ENCODE measurements at regions not wholly inside any gene's neighbourhood (a gene's known extent, or its start where the extent isn't known, plus 50 kb on each side); places are given as distances from the start of the nearest gene placed in this dataset.

DNA sequence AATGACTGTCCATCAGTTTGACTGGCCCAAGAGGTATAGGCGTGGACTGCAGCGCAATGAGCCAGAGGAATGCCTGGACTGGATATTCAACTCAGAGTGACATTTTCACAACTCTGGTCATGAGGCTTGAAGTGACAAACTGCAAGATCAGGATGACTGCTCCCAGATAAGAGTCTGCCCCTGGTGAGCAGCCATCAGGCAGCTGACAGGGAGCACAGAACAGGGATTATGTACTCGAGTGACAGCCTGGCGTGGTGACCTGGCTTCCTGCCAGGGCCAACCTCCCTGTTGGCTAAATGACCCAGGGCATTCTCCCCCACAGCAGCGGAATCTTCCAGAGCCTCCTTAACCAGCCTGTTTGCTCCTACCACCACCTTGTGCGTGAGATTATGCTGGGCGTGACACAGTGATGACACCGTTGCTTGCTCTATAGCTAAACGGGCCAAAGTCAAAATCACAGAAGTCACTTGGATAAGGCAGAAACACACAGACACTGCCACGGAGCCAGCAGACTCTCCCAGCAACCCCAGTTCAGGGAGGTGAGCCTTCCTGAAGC lies 209.1 kb upstream of the JARID2 start:
- H3K27me3 ChIP-seq (ENCODE audit: insufficient read depth, low read length): no peaks in the 10 kb centered on the region
- no peak overlapping the region for H3K27ac ChIP-seq (ENCODE audit: low read depth, low read length)
- H3K9ac ChIP-seq (ENCODE audit: low read length): no peak overlapping the region
- ChIA-PET CTCF (no interaction called here), POLR2A (no interaction called here), RAD21 (ENCODE audit: low non-redundant PET in 1 of 2, low total read pairs in 2 of 2, uncharacterized antibody in 2 of 2, unreplicated experiment in 2 of 2) (no interaction called here)
- no peaks in the 10 kb centered on the region for H4K20me1 ChIP-seq (ENCODE audit: insufficient read depth)
- BruUV-seq (replicated peaks): no TSS peak
- H3K79me2 ChIP-seq (ENCODE audit: insufficient read depth, low read length): no peaks in the 10 kb centered on the region
- H3K4me2 ChIP-seq (ENCODE audit: low read length): no peak overlapping the region
- H3K9me3 ChIP-seq (ENCODE audit: control insufficient read depth in 1 of 2, insufficient read depth in 1 of 2, low read depth in 1 of 2, low read length in 2 of 2): no peaks in the 10 kb centered on the region
- H3K36me3 ChIP-seq (ENCODE audit: control insufficient read depth in 1 of 2, insufficient read depth in 2 of 2, low read length in 2 of 2): no peaks in the 10 kb centered on the region
- DNase-seq (ENCODE audit: low read depth, low spot score): no peak
- no peak overlapping the region for H3K4me3 ChIP-seq (replicated peaks in 1 of 2; ENCODE audit: low read depth in 1 of 2, low read length in 2 of 2)
- peak; percentile 27 for ATAC-seq
- intact Hi-C loops (cut with micrococcal nuclease): no loop called here
- H3K4me1 ChIP-seq (ENCODE audit: control insufficient read depth in 1 of 2, insufficient read depth in 2 of 2, low read length in 2 of 2): peaks cover 6 to 7% of the 10 kb centered on the region in 2 experiments; a peak in 2 of 4 replicates
- H3K9me2 ChIP-seq (ENCODE audit: insufficient read depth): no peaks in the 10 kb centered on the region
- H2AFZ ChIP-seq (ENCODE audit: low read depth, low read length, poor library complexity, severe bottlenecking): no peak overlapping the region
- TF ChIP-seq SIN3A (IDR thresholded peaks at IDR 0.05; ENCODE audit: low read depth) (no peak), ZBTB33 (IDR thresholded peaks at IDR 0.05; ENCODE audit: extremely low read depth, insufficient replicate concordance, low read length) (no peak), EZH2 (IDR thresholded peaks at IDR 0.05) (no peak), SP1 (IDR thresholded peaks at IDR 0.05; ENCODE audit: low read depth) (no peak)

GRCh38 chr6:15037253-15037652 lies 208.6 kb upstream of the JARID2 start:
- Histone ChIP-seq H3K27me3 (ENCODE audit: insufficient read depth, low read length) (no peaks in the 10 kb centered on the region), H3K9ac (ENCODE audit: low read length) (no peak overlapping the region), H4K20me1 (ENCODE audit: insufficient read depth) (no peaks in the 10 kb centered on the region), H3K9me2 (ENCODE audit: insufficient read depth) (no peaks in the 10 kb centered on the region), H3K9me3 (ENCODE audit: control insufficient read depth in 1 of 2, insufficient read depth in 1 of 2, low read depth in 1 of 2, low read length in 2 of 2) (no peaks in the 10 kb centered on the region), H3K4me3 (replicated peaks in 1 of 2; ENCODE audit: low read depth in 1 of 2, low read length in 2 of 2) (no peak overlapping the region), H2AFZ (ENCODE audit: low read depth, low read length, poor library complexity, severe bottlenecking) (no peak overlapping the region), H3K4me1 (ENCODE audit: control insufficient read depth in 1 of 2, insufficient read depth in 2 of 2, low read length in 2 of 2) (peaks cover 6 to 7% of the 10 kb centered on the region in 2 experiments; a peak in 2 of 4 replicates), H3K36me3 (ENCODE audit: control insufficient read depth in 1 of 2, insufficient read depth in 2 of 2, low read length in 2 of 2) (no peaks in the 10 kb centered on the region), H3K4me2 (ENCODE audit: low read length) (no peak overlapping the region), H3K27ac (ENCODE audit: low read depth, low read length) (no peak overlapping the region), H3K79me2 (ENCODE audit: insufficient read depth, low read length) (no peaks in the 10 kb centered on the region)
- RAD21 ChIA-PET (ENCODE audit: low non-redundant PET in 1 of 2, low total read pairs in 2 of 2, uncharacterized antibody in 2 of 2, unreplicated experiment in 2 of 2): no interaction called here
- CTCF ChIA-PET: no interaction called here
- no TSS peak for BruUV-seq (replicated peaks)
- POLR2A ChIA-PET: no interaction called here
- ATAC-seq: no peak
- intact Hi-C loops (cut with micrococcal nuclease): no loop called here
- no peak for DNase-seq (ENCODE audit: low read depth, low spot score)
- TF ChIP-seq, protein P1, sequence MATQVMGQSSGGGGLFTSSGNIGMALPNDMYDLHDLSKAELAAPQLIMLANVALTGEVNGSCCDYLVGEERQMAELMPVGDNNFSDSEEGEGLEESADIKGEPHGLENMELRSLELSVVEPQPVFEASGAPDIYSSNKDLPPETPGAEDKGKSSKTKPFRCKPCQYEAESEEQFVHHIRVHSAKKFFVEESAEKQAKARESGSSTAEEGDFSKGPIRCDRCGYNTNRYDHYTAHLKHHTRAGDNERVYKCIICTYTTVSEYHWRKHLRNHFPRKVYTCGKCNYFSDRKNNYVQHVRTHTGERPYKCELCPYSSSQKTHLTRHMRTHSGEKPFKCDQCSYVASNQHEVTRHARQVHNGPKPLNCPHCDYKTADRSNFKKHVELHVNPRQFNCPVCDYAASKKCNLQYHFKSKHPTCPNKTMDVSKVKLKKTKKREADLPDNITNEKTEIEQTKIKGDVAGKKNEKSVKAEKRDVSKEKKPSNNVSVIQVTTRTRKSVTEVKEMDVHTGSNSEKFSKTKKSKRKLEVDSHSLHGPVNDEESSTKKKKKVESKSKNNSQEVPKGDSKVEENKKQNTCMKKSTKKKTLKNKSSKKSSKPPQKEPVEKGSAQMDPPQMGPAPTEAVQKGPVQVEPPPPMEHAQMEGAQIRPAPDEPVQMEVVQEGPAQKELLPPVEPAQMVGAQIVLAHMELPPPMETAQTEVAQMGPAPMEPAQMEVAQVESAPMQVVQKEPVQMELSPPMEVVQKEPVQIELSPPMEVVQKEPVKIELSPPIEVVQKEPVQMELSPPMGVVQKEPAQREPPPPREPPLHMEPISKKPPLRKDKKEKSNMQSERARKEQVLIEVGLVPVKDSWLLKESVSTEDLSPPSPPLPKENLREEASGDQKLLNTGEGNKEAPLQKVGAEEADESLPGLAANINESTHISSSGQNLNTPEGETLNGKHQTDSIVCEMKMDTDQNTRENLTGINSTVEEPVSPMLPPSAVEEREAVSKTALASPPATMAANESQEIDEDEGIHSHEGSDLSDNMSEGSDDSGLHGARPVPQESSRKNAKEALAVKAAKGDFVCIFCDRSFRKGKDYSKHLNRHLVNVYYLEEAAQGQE (IDR thresholded peaks at IDR 0.05; ENCODE audit: low read depth): no peak
- TF ChIP-seq TCF7L2 (IDR thresholded peaks at IDR 0.05; ENCODE audit: borderline replicate concordance, extremely low read depth, insufficient read depth, insufficient read length): no peak
- no peak for TF ChIP-seq SP1 (IDR thresholded peaks at IDR 0.05; ENCODE audit: low read depth)
- TF ChIP-seq SIN3A (IDR thresholded peaks at IDR 0.05; ENCODE audit: low read depth): no peak
- TF ChIP-seq RAD21 (IDR thresholded peaks at IDR 0.05; ENCODE audit: low read depth): no peak
- TF ChIP-seq CEBPB (IDR thresholded peaks at IDR 0.05; ENCODE audit: low read depth): no peak
- no peak for TF ChIP-seq ZFX (IDR thresholded peaks at IDR 0.05)
- TF ChIP-seq JUND (IDR thresholded peaks at IDR 0.05): no peak
- TF ChIP-seq ZNF274 (IDR thresholded peaks at IDR 0.05; ENCODE audit: low read depth, low read length): no peak
- no peak for TF ChIP-seq EZH2phosphoT487 (IDR thresholded peaks at IDR 0.05; ENCODE audit: borderline replicate concordance)
- no peak for TF ChIP-seq MAX (IDR thresholded peaks at IDR 0.05)

Measured in HCT116 (cell line).